GM23338 (cell line): ENCODE measurements at regions not wholly inside any gene's neighbourhood (a gene's known extent, or its start where the extent isn't known, plus 50 kb on each side); places are given as distances from the start of the nearest gene placed in this dataset.

Experiments used
- ATAC-seq: fragments of 200-7000 bp; cut with Tn5 transposase; 3 replicates; pipeline ENCODE4 v1.9.1; 2020
- DNase-seq: peaks from one replicate; pipeline ENCODE4 v3.0.0-alpha.2; 2015; ENCODE audit warnings: low spot score
- H2AFZ ChIP-seq: fragments of 200-600 bp; sonication (generic); 2 replicates; pipeline ENCODE4 v1.8.0; 2016; ENCODE audit warnings: antibody characterized with exemption, mild to moderate bottlenecking, moderate library complexity
- H3F3A ChIP-seq: fragments of 200-600 bp; sonication (generic); replicated peaks from 2 replicates; pipeline ENCODE4 v1.8.0; 2017; ENCODE audit warnings: antibody characterized with exemption, mixed run types, low read depth
- H3K27ac ChIP-seq: fragments of 200-600 bp; sonication (generic); 2 replicates; pipeline ENCODE4 v1.6.1; 2016; ENCODE audit warnings: low read depth
- H3K27me3 ChIP-seq: fragments of 200-600 bp; sonication (generic); 2 replicates; pipeline ENCODE4 v1.8.0; 2016; ENCODE audit warnings: mild to moderate bottlenecking, mixed run types, moderate library complexity; ENCODE audit not compliant: insufficient read depth
- H3K36me3 ChIP-seq: fragments of 200-600 bp; sonication (generic); 2 replicates; pipeline ENCODE4 v1.8.0; 2016; ENCODE audit warnings: mild to moderate bottlenecking; ENCODE audit not compliant: insufficient read depth
- H3K4me1 ChIP-seq: fragments of 200-600 bp; sonication (generic); 2 replicates; pipeline ENCODE4 v1.8.0; 2016; ENCODE audit warnings: mild to moderate bottlenecking, moderate library complexity; ENCODE audit not compliant: insufficient read depth
- H3K4me2 ChIP-seq: fragments of 200-600 bp; sonication (generic); 2 replicates; pipeline ENCODE4 v1.7.1; 2017; ENCODE audit warnings: mixed run types
- H3K4me3 ChIP-seq: fragments of 200-600 bp; sonication (generic); 2 replicates; pipeline ENCODE4 v1.6.1; 2016; ENCODE audit warnings: mixed run types
- H3K79me2 ChIP-seq: fragments of 200-600 bp; sonication (generic); replicated peaks from 2 replicates; pipeline ENCODE4 v1.8.0; 2017; ENCODE audit warnings: mild to moderate bottlenecking; ENCODE audit not compliant: insufficient read depth
- H3K9me2 ChIP-seq: fragments of 200-600 bp; sonication (generic); 2 replicates; pipeline ENCODE4 v1.8.0; 2017; ENCODE audit not compliant: insufficient read depth
- H4K20me1 ChIP-seq: fragments of 200-600 bp; sonication (generic); replicated peaks from 2 replicates; pipeline ENCODE4 v1.8.0; 2017; ENCODE audit warnings: mild to moderate bottlenecking; ENCODE audit not compliant: insufficient read depth
- H3K27ac Mint-ChIP-seq: 2 replicates; pipeline ENCODE4 v1.8.0; 2020; ENCODE audit warnings: inconsistent platforms, mild to moderate bottlenecking, moderate library complexity, mixed read lengths
- H3K27me3 Mint-ChIP-seq: 3 replicates; pipeline ENCODE4 v1.8.0; 2022; ENCODE audit warnings: low read depth, mild to moderate bottlenecking, moderate library complexity, mixed read lengths, inconsistent platforms; ENCODE audit not compliant: insufficient read depth, poor library complexity
- H3K36me3 Mint-ChIP-seq: 3 replicates; pipeline ENCODE4 v1.8.0; 2021; ENCODE audit warnings: low read depth, mild to moderate bottlenecking, inconsistent platforms, moderate library complexity, mixed read lengths
- H3K4me1 Mint-ChIP-seq: 3 replicates; pipeline ENCODE4 v1.8.0; 2020; ENCODE audit warnings: mild to moderate bottlenecking, inconsistent platforms, mixed read lengths
- H3K4me3 Mint-ChIP-seq: 3 replicates; pipeline ENCODE4 v1.8.0; 2021; ENCODE audit warnings: moderate library complexity, mild to moderate bottlenecking, inconsistent platforms, mixed read lengths
- H3K9me3 Mint-ChIP-seq: 3 replicates; pipeline ENCODE4 v1.8.0; 2020; ENCODE audit warnings: moderate library complexity, mild to moderate bottlenecking, inconsistent platforms, mixed read lengths
- CREB1 ChIP-seq: fragments of 250-450 bp; sonication (Bioruptor Pico); IDR thresholded peaks from 2 replicates; pipeline ENCODE4 v1.5.0; 2020; ENCODE audit warnings: low read depth, mild to moderate bottlenecking, moderate library complexity
- EZH2 ChIP-seq: fragments of 200-600 bp; sonication (generic); IDR thresholded peaks from one replicate; pipeline ENCODE4 v1.8.0; 2017; ENCODE audit warnings: antibody characterized with exemption, mild to moderate bottlenecking, low read depth; ENCODE audit not compliant: unreplicated experiment
- EZH2phosphoT487 ChIP-seq: fragments of 200-600 bp; sonication (generic); IDR thresholded peaks from one replicate; pipeline ENCODE4 v1.8.1; 2018; ENCODE audit warnings: antibody characterized with exemption; ENCODE audit not compliant: unreplicated experiment
- JUNB ChIP-seq: IDR thresholded peaks from one replicate; pipeline ENCODE4 v1.6.1; 2016; ENCODE audit warnings: antibody characterized with exemption; ENCODE audit not compliant: unreplicated experiment
- NANOG ChIP-seq: IDR thresholded peaks from 2 replicates; pipeline ENCODE4 v1.6.1; 2016; ENCODE audit warnings: antibody characterized with exemption, borderline replicate concordance
- POLR2AphosphoS5 ChIP-seq: IDR thresholded peaks from 2 replicates; pipeline ENCODE4 v1.6.1; 2016; ENCODE audit warnings: antibody characterized with exemption, low read depth
- STAT1 ChIP-seq: IDR thresholded peaks from one replicate; pipeline ENCODE4 v1.6.1; 2016; ENCODE audit warnings: antibody characterized with exemption; ENCODE audit not compliant: unreplicated experiment
- ZNF114 ChIP-seq: fragments of 250-450 bp; sonication (Bioruptor Pico); IDR thresholded peaks from 2 replicates; pipeline ENCODE4 v1.5.0; 2020; ENCODE audit warnings: mild to moderate bottlenecking, moderate library complexity
- ZNF331 ChIP-seq: fragments of 250-450 bp; sonication (Bioruptor Pico); IDR thresholded peaks from 2 replicates; pipeline ENCODE4 v1.5.0; 2020; ENCODE audit warnings: low read depth, mild to moderate bottlenecking, moderate library complexity
- TF ChIP-seq, protein P1 (sequence below): IDR thresholded peaks from one replicate; pipeline ENCODE4 v1.6.1; 2018; ENCODE audit warnings: antibody characterized with exemption; ENCODE audit not compliant: unreplicated experiment
- TF ChIP-seq, protein P2 (sequence below), 2 experiments: fragments of 200-600 bp in 1 of 2; sonication (generic) in 1 of 2; conservative IDR thresholded peaks; 2 replicates each; pipeline versions ENCODE4 v1.5.1 to v1.6.1; 2016 to 2017; ENCODE audit warnings: antibody characterized with exemption in 2 of 2, low read depth in 2 of 2, mild to moderate bottlenecking in 2 of 2, moderate library complexity in 1 of 2
- TF ChIP-seq, protein P3 (sequence below): fragments of 250-450 bp; sonication (Bioruptor Pico); IDR thresholded peaks from 2 replicates; pipeline ENCODE4 v1.5.0; 2020; ENCODE audit warnings: mild to moderate bottlenecking, moderate library complexity

DNA sequence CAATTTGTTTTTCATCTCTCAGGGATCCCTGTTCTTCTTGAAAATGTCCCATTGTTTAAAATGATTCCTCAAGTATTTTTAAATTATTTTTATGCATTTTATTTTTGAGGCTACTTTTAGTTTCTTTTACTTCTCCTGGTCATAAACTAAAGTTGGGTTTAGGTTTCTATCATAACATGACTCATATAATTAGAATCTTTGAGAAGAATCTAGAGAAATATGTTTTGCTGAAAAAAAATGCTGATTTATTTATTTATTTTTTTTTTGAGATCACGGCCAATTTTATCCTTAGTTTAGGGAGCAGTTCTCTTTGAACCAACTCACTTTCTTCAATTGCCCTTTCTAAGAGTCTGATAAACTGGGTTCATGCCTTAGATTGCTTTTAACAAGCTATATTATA is 1157.1 kb downstream of the BCL11B start:
- no peaks in the 10 kb centered on the region for H3K36me3 Mint-ChIP-seq
- ATAC-seq = no peak
- H3F3A ChIP-seq = no peaks in the 10 kb centered on the region
- no peak for DNase-seq
- TF ChIP-seq NANOG (no peak), EZH2phosphoT487 (no peak), ZNF114 (CRISPR knock-in tag) (no peak), JUNB (no peak), CREB1 (CRISPR knock-in tag) (no peak), EZH2 (no peak), POLR2AphosphoS5 (no peak), ZNF331 (no peak), STAT1 (no peak)
- TF ChIP-seq, protein P1, sequence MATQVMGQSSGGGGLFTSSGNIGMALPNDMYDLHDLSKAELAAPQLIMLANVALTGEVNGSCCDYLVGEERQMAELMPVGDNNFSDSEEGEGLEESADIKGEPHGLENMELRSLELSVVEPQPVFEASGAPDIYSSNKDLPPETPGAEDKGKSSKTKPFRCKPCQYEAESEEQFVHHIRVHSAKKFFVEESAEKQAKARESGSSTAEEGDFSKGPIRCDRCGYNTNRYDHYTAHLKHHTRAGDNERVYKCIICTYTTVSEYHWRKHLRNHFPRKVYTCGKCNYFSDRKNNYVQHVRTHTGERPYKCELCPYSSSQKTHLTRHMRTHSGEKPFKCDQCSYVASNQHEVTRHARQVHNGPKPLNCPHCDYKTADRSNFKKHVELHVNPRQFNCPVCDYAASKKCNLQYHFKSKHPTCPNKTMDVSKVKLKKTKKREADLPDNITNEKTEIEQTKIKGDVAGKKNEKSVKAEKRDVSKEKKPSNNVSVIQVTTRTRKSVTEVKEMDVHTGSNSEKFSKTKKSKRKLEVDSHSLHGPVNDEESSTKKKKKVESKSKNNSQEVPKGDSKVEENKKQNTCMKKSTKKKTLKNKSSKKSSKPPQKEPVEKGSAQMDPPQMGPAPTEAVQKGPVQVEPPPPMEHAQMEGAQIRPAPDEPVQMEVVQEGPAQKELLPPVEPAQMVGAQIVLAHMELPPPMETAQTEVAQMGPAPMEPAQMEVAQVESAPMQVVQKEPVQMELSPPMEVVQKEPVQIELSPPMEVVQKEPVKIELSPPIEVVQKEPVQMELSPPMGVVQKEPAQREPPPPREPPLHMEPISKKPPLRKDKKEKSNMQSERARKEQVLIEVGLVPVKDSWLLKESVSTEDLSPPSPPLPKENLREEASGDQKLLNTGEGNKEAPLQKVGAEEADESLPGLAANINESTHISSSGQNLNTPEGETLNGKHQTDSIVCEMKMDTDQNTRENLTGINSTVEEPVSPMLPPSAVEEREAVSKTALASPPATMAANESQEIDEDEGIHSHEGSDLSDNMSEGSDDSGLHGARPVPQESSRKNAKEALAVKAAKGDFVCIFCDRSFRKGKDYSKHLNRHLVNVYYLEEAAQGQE = no peak
- TF ChIP-seq, protein P2, sequence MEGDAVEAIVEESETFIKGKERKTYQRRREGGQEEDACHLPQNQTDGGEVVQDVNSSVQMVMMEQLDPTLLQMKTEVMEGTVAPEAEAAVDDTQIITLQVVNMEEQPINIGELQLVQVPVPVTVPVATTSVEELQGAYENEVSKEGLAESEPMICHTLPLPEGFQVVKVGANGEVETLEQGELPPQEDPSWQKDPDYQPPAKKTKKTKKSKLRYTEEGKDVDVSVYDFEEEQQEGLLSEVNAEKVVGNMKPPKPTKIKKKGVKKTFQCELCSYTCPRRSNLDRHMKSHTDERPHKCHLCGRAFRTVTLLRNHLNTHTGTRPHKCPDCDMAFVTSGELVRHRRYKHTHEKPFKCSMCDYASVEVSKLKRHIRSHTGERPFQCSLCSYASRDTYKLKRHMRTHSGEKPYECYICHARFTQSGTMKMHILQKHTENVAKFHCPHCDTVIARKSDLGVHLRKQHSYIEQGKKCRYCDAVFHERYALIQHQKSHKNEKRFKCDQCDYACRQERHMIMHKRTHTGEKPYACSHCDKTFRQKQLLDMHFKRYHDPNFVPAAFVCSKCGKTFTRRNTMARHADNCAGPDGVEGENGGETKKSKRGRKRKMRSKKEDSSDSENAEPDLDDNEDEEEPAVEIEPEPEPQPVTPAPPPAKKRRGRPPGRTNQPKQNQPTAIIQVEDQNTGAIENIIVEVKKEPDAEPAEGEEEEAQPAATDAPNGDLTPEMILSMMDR (conservative IDR thresholded peaks at IDR 0.05; ENCODE audit: low read depth in 2 of 2) = no peak
- TF ChIP-seq, protein P3, sequence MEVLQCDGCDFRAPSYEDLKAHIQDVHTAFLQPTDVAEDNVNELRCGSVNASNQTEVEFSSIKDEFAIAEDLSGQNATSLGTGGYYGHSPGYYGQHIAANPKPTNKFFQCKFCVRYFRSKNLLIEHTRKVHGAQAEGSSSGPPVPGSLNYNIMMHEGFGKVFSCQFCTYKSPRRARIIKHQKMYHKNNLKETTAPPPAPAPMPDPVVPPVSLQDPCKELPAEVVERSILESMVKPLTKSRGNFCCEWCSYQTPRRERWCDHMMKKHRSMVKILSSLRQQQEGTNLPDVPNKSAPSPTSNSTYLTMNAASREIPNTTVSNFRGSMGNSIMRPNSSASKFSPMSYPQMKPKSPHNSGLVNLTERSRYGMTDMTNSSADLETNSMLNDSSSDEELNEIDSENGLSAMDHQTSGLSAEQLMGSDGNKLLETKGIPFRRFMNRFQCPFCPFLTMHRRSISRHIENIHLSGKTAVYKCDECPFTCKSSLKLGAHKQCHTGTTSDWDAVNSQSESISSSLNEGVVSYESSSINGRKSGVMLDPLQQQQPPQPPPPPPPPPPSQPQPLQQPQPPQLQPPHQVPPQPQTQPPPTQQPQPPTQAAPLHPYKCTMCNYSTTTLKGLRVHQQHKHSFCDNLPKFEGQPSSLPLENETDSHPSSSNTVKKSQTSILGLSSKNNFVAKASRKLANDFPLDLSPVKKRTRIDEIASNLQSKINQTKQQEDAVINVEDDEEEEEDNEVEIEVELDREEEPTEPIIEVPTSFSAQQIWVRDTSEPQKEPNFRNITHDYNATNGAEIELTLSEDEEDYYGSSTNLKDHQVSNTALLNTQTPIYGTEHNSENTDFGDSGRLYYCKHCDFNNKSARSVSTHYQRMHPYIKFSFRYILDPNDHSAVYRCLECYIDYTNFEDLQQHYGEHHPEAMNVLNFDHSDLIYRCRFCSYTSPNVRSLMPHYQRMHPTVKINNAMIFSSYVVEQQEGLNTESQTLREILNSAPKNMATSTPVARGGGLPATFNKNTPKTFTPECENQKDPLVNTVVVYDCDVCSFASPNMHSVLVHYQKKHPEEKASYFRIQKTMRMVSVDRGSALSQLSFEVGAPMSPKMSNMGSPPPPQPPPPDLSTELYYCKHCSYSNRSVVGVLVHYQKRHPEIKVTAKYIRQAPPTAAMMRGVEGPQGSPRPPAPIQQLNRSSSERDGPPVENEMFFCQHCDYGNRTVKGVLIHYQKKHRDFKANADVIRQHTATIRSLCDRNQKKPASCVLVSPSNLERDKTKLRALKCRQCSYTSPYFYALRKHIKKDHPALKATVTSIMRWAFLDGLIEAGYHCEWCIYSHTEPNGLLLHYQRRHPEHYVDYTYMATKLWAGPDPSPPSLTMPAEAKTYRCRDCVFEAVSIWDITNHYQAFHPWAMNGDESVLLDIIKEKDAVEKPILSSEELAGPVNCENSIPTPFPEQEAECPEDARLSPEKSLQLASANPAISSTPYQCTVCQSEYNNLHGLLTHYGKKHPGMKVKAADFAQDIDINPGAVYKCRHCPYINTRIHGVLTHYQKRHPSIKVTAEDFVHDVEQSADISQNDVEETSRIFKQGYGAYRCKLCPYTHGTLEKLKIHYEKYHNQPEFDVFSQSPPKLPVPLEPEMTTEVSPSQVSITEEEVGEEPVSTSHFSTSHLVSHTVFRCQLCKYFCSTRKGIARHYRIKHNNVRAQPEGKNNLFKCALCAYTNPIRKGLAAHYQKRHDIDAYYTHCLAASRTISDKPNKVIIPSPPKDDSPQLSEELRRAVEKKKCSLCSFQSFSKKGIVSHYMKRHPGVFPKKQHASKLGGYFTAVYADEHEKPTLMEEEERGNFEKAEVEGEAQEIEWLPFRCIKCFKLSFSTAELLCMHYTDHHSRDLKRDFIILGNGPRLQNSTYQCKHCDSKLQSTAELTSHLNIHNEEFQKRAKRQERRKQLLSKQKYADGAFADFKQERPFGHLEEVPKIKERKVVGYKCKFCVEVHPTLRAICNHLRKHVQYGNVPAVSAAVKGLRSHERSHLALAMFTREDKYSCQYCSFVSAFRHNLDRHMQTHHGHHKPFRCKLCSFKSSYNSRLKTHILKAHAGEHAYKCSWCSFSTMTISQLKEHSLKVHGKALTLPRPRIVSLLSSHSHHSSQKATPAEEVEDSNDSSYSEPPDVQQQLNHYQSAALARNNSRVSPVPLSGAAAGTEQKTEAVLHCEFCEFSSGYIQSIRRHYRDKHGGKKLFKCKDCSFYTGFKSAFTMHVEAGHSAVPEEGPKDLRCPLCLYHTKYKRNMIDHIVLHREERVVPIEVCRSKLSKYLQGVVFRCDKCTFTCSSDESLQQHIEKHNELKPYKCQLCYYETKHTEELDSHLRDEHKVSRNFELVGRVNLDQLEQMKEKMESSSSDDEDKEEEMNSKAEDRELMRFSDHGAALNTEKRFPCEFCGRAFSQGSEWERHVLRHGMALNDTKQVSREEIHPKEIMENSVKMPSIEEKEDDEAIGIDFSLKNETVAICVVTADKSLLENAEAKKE (CRISPR knock-in tag) = no peak
- H3K27me3 Mint-ChIP-seq = no peaks in the 10 kb centered on the region
- no peak overlapping the region for H3K4me2 ChIP-seq
- H4K20me1 ChIP-seq = no peaks in the 10 kb centered on the region
- 0 out of 2 replicates have a peak, but pooled peaks cover 1% of the 10 kb centered on the region for H3K9me2 ChIP-seq
- H2AFZ ChIP-seq = no peak overlapping the region
- H3K27ac ChIP-seq = no peak overlapping the region
- no peak overlapping the region for H3K27ac Mint-ChIP-seq
- H3K79me2 ChIP-seq = no peaks in the 10 kb centered on the region
- no peak overlapping the region for H3K4me3 ChIP-seq
- H3K36me3 ChIP-seq = no peaks in the 10 kb centered on the region
- H3K4me1 ChIP-seq = no peaks in the 10 kb centered on the region
- no peaks in the 10 kb centered on the region for H3K9me3 Mint-ChIP-seq
- no peak overlapping the region for H3K4me3 Mint-ChIP-seq
- no peaks in the 10 kb centered on the region; the same call in 2 of the 3 replicates for H3K4me1 Mint-ChIP-seq
- H3K27me3 ChIP-seq = no peaks in the 10 kb centered on the region
